ENCODE measurements at regions not wholly inside any gene's neighbourhood (a gene's known extent, or its start where the extent isn't known, plus 50 kb on each side); places are given as distances from the start of the nearest gene placed in this dataset.

DNA sequence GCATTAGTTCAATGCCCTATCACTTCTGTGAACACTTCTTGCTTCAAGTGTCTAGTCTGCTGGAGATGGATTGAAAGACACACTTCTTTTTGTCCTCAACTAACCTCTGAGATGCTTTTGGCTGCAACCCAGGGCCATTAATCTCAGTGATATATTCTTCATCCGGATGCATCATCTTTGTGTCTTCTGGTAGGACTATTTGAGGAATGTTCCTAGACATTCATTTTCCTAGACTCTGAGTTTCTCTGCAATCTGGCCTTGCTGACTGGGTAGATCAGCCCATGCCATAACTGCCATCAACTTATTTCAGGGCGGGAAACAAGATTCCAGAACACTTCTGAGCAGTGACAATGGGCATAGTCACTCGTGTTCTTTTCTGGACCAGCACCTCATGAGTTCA lies 329.4 kb downstream of the PDGFC start:
- no peak for DNase-seq
- Histone ChIP-seq H3K9me3 (no peaks in the 10 kb centered on the region), H3K27ac (no peak overlapping the region), H3K27me3 (replicated peaks in 1 of 7) (no peaks in the 10 kb centered on the region), H3K4me3 (no peak overlapping the region), H3K4me1 (no peaks in the 10 kb centered on the region), H3K36me3 (no peaks in the 10 kb centered on the region)
- 70 to 90% (median 77%) methylated on average over 3 of the region's 3 CpGs for WGBS, 5 donors
- no peak for TF ChIP-seq POLR2AphosphoS5 (IDR thresholded peaks at IDR 0.05)
- TF ChIP-seq, protein P1, sequence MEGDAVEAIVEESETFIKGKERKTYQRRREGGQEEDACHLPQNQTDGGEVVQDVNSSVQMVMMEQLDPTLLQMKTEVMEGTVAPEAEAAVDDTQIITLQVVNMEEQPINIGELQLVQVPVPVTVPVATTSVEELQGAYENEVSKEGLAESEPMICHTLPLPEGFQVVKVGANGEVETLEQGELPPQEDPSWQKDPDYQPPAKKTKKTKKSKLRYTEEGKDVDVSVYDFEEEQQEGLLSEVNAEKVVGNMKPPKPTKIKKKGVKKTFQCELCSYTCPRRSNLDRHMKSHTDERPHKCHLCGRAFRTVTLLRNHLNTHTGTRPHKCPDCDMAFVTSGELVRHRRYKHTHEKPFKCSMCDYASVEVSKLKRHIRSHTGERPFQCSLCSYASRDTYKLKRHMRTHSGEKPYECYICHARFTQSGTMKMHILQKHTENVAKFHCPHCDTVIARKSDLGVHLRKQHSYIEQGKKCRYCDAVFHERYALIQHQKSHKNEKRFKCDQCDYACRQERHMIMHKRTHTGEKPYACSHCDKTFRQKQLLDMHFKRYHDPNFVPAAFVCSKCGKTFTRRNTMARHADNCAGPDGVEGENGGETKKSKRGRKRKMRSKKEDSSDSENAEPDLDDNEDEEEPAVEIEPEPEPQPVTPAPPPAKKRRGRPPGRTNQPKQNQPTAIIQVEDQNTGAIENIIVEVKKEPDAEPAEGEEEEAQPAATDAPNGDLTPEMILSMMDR (IDR thresholded peaks at IDR 0.05 in 8 of 11, conservative IDR thresholded peaks at IDR 0.05 in 3 of 11) = no peak
- no peak for TF ChIP-seq POLR2A (IDR thresholded peaks at IDR 0.05)
- intact Hi-C loops (cut with DNase I; ENCODE audit: low total_unique reads) = no loop called here

DNA sequence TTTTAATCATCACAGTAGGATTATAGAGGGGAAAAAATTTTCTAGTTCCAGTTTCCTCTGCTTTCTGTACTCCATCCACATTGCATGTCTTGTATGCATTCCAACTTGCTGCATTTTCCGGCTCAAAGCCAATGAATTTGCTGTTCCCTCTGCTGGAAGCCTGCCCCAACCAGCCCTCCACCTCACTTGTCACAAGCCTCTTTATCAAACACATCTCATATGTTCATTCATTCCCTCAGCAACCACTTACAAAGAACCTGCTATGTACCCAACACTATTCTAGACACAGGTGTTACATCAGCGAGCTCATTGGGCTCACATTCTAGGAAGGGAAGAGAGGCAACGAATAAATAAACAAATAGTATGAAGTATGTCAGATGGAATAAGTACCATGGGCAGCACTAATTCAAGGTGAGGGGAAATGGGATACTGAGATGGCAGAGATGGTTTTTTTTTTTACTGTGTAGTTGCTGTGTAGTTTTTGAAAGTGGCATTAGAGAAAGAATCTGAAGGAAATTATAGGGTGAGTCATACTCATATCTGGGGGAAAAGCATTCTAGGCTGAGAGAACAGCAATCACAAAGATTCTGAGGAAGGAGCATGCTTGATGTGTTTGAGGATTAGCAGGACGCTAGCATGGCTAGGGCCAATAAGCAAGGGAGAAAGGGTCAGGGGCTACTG lies 332.5 kb downstream of the PDGFC start:
- intact Hi-C loops (cut with DNase I; ENCODE audit: low total_unique reads) = no loop called here
- Histone ChIP-seq H3K4me1 (no peaks in the 10 kb centered on the region), H3K27me3 (replicated peaks in 1 of 7) (no peaks in the 10 kb centered on the region), H3K9me3 (no peaks in the 10 kb centered on the region), H3K36me3 (no peaks in the 10 kb centered on the region), H3K27ac (no peak overlapping the region), H3K4me3 (no peak overlapping the region)
- no peak for TF ChIP-seq POLR2A (IDR thresholded peaks at IDR 0.05)
- TF ChIP-seq, protein P1 (IDR thresholded peaks at IDR 0.05 in 8 of 11, conservative IDR thresholded peaks at IDR 0.05 in 3 of 11) = no peak
- TF ChIP-seq POLR2AphosphoS5 (IDR thresholded peaks at IDR 0.05) = no peak
- no peak for DNase-seq
- WGBS, 5 donors = 65 to 85% (median 80%) methylated on average over 4 of the region's 4 CpGs

DNA sequence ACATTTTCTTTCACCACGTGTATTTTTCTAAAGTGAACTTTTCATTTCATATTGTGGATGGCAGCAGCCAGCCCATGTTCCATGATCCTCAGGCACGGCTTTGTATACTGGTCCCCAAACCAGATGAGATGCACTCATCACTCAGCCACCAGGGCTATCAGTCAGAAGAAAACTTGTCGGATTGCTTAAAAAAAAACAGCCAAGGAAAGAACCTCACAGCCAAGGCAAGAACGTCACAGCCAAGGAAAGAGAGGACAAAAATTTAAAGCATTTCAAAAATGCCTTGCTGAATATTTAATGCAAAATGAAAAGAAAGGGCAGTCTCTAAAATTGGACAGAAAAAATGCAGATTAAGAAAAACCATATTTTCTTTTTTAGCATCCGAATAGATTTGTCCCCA lies 333.3 kb downstream of the PDGFC start:
- Histone ChIP-seq H3K36me3 (no peaks in the 10 kb centered on the region), H3K4me1 (no peaks in the 10 kb centered on the region), H3K4me3 (no peak overlapping the region), H3K27ac (no peak overlapping the region), H3K27me3 (replicated peaks in 1 of 7) (no peaks in the 10 kb centered on the region), H3K9me3 (no peaks in the 10 kb centered on the region)
- DNase-seq = no peak
- intact Hi-C loops (cut with DNase I; ENCODE audit: low total_unique reads) = no loop called here
- TF ChIP-seq, protein P1 (IDR thresholded peaks at IDR 0.05 in 8 of 11, conservative IDR thresholded peaks at IDR 0.05 in 3 of 11) = no peak
- no peak for TF ChIP-seq POLR2AphosphoS5 (IDR thresholded peaks at IDR 0.05)
- TF ChIP-seq POLR2A (IDR thresholded peaks at IDR 0.05) = no peak
- 66 to 83% (median 74%) methylated on average over 5 of the region's 5 CpGs for WGBS, 5 donors

DNA sequence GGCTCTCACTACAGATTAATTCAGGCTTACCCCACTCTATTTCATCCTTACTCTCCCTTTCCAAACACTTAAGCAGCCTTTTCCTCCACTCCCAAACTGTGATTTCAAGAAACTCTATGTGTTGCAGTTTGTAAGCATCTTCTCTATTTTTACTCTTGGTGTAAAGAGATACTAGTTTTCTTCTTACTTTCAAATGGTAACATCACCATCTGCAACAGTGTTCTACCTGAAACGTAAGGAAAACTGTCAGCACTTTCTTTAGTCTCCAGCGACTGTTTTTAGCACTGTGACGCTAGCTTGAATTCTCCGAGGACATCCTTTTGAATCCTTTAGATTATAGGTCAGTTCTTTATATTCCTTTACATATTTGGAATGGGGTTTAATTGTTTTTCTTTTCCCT lies 335.2 kb downstream of the PDGFC start:
- no peak overlapping the region for H3K27ac ChIP-seq
- H3K27me3 ChIP-seq (replicated peaks in 1 of 7) = no peaks in the 10 kb centered on the region
- no peak overlapping the region for H3K4me3 ChIP-seq
- 87 to 94% (median 91%) methylated on average over 4 of the region's 4 CpGs for WGBS, 5 donors
- DNase-seq = no peak
- intact Hi-C loops (cut with DNase I; ENCODE audit: low total_unique reads) = no loop called here
- TF ChIP-seq, protein P1 (IDR thresholded peaks at IDR 0.05 in 8 of 11, conservative IDR thresholded peaks at IDR 0.05 in 3 of 11) = no peak
- no peak for TF ChIP-seq POLR2AphosphoS5 (IDR thresholded peaks at IDR 0.05)
- no peak for TF ChIP-seq POLR2A (IDR thresholded peaks at IDR 0.05)
- H3K9me3 ChIP-seq = no peaks in the 10 kb centered on the region
- no peaks in the 10 kb centered on the region for H3K4me1 ChIP-seq
- no peaks in the 10 kb centered on the region for H3K36me3 ChIP-seq

All from spleen (tissue), 11 donors.